Omental fat pad (tissue), 3 donors: ENCODE measurements at regions not wholly inside any gene's neighbourhood (a gene's known extent, or its start where the extent isn't known, plus 50 kb on each side); places are given as distances from the start of the nearest gene placed in this dataset.

Experiments used
- ATAC-seq: fragments of 150-250 bp; one replicate; pipeline ENCODE4 v1.9.1; 2016; ENCODE audit warnings: mild to moderate bottlenecking, moderate library complexity; ENCODE audit not compliant: low FRiP score
- DNase-seq: peaks from one replicate; pipeline ENCODE4 v3.0.0-alpha.2; 2019; ENCODE audit warnings: low spot score
- TF ChIP-seq, protein P1 (sequence below), 3 donors: fragments of 450-650 bp; IDR thresholded peaks; one replicate each; pipeline ENCODE4 v1.5.1; 2016 to 2017; ENCODE audit warnings: antibody characterized with exemption in 3 of 3, mild to moderate bottlenecking in 3 of 3, moderate library complexity in 2 of 3

DNA sequence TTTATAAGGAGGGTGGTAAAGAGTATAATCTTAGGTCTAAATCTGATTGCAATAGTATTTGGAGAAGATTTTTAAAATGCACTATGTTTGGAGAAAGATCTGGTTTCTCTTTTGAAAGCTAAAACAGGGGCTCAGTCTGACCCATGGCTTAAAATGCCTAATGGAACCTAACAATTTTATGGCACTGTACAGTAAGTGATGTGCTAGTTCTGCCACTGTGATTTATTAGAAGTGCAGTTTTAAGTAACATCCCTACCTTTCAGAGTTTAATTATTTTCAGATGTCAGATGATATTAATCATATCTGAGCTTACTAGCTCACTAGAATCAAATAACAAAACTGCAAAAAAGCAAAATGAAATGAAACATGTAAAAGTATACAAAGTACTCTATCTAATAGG is 514.7 kb upstream of the KCND2 start:
- DNase-seq (no peak), ATAC-seq (no peak)
- TF ChIP-seq, protein P1, sequence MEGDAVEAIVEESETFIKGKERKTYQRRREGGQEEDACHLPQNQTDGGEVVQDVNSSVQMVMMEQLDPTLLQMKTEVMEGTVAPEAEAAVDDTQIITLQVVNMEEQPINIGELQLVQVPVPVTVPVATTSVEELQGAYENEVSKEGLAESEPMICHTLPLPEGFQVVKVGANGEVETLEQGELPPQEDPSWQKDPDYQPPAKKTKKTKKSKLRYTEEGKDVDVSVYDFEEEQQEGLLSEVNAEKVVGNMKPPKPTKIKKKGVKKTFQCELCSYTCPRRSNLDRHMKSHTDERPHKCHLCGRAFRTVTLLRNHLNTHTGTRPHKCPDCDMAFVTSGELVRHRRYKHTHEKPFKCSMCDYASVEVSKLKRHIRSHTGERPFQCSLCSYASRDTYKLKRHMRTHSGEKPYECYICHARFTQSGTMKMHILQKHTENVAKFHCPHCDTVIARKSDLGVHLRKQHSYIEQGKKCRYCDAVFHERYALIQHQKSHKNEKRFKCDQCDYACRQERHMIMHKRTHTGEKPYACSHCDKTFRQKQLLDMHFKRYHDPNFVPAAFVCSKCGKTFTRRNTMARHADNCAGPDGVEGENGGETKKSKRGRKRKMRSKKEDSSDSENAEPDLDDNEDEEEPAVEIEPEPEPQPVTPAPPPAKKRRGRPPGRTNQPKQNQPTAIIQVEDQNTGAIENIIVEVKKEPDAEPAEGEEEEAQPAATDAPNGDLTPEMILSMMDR (IDR thresholded peaks at IDR 0.05): no peak

DNA sequence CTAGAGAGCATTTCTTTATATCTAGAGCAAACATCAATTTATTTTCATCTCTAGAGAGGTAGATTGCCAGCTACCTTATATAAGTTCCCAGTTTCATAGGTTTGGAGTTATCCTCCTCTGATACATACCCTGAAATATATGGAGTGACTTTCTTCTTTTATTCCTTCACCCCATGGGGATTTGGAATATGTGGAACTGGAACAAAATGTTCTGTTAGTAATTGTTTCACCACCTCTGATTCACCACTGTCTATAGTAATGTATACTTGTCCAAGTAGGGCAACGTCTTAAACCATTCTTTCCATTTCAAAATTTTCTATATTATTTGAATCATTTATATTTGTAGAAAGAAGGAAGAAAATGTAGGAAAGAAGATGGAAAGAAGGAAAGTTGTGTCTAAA is 511.2 kb upstream of the KCND2 start:
- no peak for DNase-seq
- ATAC-seq: no peak
- TF ChIP-seq, protein P1 (IDR thresholded peaks at IDR 0.05): no peak

DNA sequence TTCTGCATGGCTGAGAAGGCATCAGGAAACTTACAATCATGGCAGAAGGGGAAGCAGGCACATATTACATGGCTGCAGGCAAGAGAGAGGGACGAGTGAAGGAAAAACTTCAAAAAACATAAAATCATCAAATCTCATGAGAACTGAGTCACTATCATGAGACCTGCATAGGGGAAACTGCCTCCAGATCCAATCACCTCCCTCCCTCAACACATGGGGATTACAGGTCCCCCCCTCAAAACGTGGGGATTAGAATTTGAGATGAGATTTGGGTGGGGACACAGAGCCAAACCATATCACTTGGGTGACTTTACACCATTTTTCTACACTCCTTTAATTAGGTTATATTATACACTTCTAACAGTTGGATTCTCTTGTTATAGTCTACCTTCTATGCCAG is 490.7 kb upstream of the KCND2 start:
- TF ChIP-seq, protein P1 (IDR thresholded peaks at IDR 0.05): no peak
- ATAC-seq (no peak), DNase-seq (no peak)

DNA sequence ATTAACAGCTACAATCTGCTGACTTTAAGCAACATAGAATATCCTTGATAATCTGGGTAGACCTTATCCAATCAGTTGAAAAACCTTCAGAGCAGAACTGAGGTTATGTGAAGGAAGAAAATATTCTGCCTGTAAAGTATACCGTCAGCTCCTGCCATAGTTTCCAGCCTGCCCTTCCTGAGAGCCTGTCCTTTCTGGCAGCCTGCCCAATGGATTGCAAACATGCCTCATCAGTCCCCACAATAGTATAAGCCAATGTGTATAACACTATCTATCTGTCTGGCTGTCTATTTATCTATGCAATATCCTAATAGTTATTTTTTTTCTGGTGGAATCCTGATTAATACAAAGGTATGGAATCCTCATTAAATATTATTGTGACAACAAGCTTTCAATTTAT is 489.2 kb upstream of the KCND2 start:
- ATAC-seq (no peak), DNase-seq (no peak)
- TF ChIP-seq, protein P1 (IDR thresholded peaks at IDR 0.05): no peak

DNA sequence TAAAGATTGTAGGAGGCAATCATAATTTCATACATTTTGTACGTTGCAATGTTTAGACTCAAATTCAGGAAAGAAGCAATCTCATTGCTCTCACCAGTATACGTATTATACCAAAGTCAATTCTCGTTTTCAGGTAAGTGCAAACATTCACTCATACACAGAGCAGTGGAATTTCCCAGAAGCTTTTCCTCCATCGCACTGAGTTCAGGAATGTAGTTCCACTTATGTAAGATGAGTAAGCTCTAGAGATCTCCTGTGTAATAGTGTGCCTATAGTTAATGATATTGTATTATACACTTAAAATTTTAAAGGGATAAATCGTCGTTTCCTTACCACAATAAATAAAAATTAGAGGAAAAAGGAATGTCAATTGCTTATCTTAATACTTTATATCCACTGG is 470.8 kb upstream of the KCND2 start:
- DNase-seq (no peak), ATAC-seq (no peak)
- TF ChIP-seq, protein P1 (IDR thresholded peaks at IDR 0.05): no peak

DNA sequence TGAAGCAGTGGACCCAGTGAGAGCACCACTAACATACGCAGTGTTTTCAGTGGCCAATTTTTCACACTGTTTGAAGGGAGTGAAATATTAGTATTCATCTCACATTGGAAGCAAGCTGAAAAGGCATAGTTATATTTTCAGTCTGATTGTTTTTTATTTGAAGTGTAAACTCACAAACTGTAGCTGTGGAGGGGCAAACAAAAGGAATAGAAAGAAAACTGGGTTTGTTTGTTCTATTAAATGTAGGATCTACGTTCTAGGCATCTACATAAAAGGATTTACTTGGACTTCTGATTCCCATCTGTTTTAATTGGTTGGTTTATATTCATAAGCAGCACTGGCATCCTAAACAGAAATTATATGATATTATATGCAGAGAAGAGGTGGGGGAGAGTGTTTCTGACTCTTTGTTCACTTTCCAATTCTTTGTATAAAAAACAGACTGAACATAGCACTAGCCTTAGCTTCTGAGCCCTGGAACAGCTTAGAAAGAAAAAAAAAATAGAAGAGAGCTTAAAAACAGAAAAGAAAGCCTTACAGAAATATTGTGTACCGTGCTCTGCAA is 447.8 kb upstream of the KCND2 start:
- DNase-seq: no peak
- TF ChIP-seq, protein P1 (IDR thresholded peaks at IDR 0.05): no peak

DNA sequence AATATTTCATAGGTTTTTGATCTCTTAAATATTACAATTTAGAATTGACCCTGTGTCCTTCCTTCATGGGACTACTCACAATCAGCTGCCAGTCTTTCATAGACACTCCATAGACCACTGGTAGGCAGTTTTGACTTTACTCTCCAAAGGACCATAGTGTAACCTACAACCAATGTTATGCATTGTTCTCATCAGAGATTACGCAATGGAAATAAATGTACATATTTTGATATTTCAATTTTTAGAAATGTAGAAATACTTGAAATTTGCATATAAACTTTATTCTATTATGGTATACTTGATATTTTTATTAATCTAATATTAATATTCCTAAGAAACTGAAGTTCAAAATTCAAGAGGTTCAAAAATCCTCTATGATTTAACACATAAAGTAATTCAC is 446.4 kb upstream of the KCND2 start:
- TF ChIP-seq, protein P1 (IDR thresholded peaks at IDR 0.05): no peak
- no peak for DNase-seq

More for the DNA sequence above, 447.8 kb upstream of the KCND2 start:
- ATAC-seq: no peak

More for the DNA sequence above, 446.4 kb upstream of the KCND2 start:
- ATAC-seq: no peak
